Stimulated activated CD4-positive, alpha-beta T cell treated with anti-CD3 and anti-CD28 coated beads, Interleukin-4, amount 100 ng/mL, for 48 hours (primary cell): ENCODE measurements at regions not wholly inside any gene's neighbourhood (a gene's known extent, or its start where the extent isn't known, plus 50 kb on each side); places are given as distances from the start of the nearest gene placed in this dataset.

Source experiments
- DNase-seq, 2 donors: peaks; one replicate each; pipeline ENCODE4 v3.0.0-alpha.2; 2020; ENCODE audit warnings: low read depth in 2 of 2

DNA sequence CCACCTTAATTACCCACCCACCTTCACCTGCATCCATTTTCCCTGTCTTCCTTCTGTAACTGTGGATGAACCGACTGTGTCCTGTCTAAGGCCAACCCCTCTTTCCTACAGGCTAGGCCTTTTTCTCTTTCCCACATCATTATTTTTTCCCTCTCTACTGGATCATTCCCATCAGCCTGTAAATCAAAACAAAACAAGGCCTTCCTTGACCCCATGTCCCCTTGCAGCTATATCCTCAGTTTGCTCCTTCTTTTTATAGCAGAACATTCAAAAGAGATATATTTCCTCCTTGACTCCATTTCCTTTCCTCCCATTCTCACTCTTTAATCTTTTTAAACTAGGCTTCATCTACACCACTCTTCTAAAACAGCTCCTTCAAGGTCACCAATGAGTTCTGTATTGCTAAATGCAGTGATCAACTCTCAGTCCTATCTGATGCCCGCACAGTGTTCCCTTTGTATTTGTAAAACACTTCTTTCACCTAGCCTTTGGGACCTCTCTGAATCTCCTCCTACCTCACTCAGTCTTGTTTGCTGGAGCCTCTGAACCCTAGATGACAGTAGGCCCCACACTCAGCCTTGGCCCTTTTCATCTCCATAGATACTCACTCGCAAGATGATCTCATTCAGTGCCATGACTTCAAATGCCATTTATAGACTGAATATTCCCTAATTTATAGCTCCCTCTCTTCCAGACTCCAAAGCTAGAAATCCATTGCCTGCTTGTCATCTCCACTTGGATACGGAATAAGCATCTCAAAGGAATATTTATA is 55.7 kb downstream of the CXCR4 start:
- no peak for DNase-seq

- DNase-seq: no peak
These were observed 57.5 kb downstream of the CXCR4 start for GRCh38 chr2:136060416-136060815.

DNA sequence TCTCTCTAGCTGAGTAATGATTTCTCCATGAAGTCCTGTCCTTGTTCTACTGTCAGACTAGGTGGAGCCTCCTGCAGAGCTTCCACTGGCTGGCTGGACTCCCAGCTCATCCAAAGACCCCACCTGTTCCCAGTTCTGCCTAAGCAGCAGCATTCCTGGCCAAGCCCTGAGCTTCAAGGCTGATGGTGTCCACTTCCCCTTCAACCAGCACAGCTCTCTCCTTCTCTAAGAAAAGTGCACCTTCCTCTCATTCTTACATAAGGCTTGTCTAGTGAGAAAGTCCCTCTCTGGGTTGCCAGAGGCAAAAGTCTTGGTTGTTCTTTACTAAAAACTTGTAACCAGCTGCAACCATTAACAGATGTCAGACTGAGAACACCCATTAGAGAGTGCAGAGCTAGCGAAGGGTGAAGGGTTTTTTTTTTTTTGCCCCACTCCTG is 58.9 kb downstream of the CXCR4 start:
- no peak for DNase-seq

GRCh38 chr2:136058262-136058661 is 59.7 kb downstream of the CXCR4 start:
- DNase-seq: no peak

DNA sequence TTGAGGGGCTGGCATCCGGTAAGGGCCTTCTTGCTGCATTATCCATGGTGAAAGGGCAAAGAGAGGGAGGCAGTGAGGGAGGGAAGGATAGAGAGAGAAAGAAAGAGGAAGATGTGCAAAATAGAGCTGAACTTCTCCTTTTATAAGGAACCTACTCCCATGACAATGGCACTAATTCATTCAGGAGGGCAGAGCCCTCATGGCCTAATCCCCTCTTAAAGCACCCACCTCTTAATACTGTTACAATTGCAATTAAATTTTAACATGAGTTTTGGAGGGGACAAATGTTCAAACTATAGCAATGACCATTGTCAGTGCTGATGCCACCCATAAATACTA is 60.2 kb downstream of the CXCR4 start:
- DNase-seq: no peak

GRCh38 chr2:136057023-136057801 is 60.7 kb downstream of the CXCR4 start:
- DNase-seq: peak in 1 of 2 donors; percentile 35

- DNase-seq: no peak
These were observed 61.8 kb downstream of the CXCR4 start for GRCh38 chr2:136055929-136056688.

DNA sequence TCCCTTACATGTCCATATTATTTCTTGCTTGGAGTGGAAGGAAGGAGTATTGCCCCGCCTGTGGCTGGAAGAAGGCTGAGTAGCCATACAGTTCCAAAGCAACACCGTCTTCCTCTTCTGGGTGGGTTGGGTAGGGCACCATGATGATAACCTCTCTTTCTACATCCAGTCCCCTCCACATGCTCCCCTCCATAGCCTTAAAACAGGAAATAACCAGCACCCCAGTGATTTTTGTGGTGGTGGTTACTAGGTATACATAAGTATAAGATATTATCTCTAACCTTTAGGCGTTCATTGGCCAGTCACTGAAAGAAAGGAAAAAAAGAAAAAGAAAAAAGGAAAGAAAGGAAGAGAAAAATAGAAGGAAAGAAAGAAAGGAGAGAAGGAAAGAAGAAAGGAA is 63.1 kb downstream of the CXCR4 start:
- DNase-seq: no peak

- no peak for DNase-seq
These were observed 65.3 kb downstream of the CXCR4 start for GRCh38 chr2:136052369-136053362.

- DNase-seq: no peak
These were observed 66.3 kb upstream of the DARS1 start for GRCh38 chr2:136051725-136052048.

GRCh38 chr2:136051001-136051724 is 65.7 kb upstream of the DARS1 start:
- DNase-seq: no peak

DNA sequence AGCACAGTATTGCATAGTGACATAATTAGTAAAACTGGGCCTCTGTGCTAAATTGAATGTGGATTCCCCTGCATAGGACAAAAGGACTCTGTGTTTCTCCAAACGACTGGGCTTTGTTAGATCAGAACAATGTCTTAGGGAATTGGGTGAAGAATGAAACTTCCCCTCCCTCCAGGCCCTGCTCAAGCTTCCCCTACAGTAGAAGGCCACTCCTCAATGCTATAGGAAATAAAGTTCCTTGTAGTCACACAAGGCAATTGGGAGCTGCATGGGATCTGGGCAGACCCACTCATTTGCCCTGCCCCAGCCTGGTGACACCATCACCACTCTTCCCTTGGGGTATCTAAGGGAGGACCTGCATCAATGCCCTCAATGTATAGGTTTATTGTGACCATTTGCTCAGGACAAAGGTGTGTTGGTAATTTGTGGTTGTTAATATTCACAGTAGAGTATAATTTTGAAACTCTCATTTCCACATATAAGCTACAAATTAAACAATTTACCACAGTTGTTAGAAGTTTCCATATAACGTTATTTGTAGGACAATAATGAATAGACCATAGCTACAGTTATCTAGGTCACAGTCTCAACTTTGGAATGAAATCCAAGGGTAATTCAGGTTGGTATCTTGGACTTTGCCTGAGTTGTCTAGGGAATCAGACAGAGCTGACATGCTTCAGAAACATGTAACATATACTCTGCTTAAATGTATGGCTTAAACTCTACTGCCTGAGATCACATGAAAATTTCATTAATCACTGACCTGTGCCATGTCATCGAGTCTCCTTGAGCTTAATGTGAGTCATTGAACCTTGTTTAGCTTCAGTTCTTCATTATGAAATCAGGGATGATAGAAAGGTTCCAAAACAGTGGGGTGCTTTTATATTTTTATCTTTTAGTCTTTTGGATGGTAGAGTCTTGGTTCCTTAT is 64.8 kb upstream of the DARS1 start:
- DNase-seq: no peak

DNA sequence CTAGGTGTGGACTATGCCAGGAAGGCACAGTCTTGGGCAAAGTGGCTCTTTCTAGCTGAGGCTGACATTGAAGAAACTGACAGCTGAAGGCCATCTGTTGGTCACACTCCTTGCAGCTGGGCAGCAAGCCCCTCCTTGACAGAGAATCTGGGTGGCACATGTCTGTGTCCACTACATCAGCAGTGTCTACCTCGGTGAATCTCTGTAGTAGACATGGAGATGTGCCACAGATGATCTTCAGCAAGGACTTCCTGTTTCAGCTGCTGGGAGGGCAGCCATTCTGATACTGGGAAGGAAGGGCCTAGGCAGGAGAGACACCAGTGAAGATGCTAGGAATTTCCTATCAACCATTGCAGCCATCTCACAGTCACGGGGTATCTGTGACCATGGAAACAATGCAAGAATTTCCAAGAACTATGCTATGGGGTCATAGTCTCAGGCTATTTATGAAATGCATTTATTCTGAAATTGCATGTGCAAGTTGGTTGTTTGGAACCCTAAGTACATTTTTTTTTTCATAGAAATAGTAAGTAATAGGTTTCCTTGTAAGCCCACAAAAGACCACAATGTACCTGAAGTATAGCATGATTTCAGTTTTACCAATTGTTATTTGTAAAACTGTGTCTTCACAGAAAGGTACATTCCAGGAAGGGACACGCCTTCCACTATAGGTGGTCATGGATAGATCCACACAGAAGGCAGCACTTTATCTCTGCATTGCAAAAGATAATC is 63.8 kb upstream of the DARS1 start:
- no peak for DNase-seq

DNA sequence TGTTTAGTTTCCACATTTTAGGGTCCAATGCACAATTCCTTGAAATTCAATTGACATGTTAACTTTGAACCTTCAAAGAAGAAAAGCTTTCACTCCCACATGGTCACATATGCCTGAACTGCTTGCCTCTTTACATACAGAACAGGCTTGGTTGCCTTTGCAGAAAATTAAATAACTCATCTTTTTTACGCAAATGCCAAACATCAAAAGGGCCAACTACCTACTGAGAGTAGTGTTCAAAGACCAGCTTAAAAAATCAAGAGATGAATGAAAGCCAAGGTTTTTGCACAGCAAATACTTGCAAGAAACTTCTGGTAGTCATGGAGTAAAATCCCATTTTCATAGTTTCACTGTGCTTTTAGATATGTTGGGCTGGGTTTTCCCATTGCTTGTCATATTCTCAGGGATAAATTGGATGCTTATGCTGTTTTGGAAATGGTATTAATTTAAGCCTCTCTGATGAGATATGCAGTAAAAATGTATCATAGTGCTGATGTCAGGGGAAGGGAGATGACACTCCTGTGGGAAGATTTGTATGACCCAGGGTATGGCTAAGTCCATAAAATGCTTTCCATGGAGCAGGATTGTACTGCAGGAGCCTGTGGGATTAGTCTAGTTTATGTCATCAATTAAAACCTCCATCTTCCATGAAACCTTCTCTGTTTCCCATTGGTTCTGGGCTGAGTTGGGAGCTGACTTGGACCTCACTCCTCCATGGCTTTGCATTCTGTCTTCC is 60.6 kb upstream of the DARS1 start:
- DNase-seq: no peak

- DNase-seq: no peak
These were observed 59.9 kb upstream of the DARS1 start for GRCh38 chr2:136045344-136045743.
